Thyroid gland (tissue), 4 donors: ENCODE measurements at regions not wholly inside any gene's neighbourhood (a gene's known extent, or its start where the extent isn't known, plus 50 kb on each side); places are given as distances from the start of the nearest gene placed in this dataset.

ENCODE experiments used
- POLR2A ChIP-seq, 2 donors: fragments of 450-650 bp; IDR thresholded peaks; one replicate each; pipeline ENCODE4 v1.6.1; 2017; ENCODE audit warnings: antibody characterized with exemption in 2 of 2, mild to moderate bottlenecking in 2 of 2, moderate library complexity in 1 of 2
- TF ChIP-seq, protein P1 (sequence below), 6 experiments: fragments of 200-600 bp in 3 of 6; fragments of 450-650 bp in 3 of 6; sonication (generic) in 3 of 6; IDR thresholded peaks; one replicate each; pipeline ENCODE4 v1.5.1; 2016 to 2019; ENCODE audit warnings: antibody characterized with exemption in 6 of 6, mild to moderate bottlenecking in 2 of 6, inconsistent platforms in 1 of 6, moderate library complexity in 1 of 6

DNA sequence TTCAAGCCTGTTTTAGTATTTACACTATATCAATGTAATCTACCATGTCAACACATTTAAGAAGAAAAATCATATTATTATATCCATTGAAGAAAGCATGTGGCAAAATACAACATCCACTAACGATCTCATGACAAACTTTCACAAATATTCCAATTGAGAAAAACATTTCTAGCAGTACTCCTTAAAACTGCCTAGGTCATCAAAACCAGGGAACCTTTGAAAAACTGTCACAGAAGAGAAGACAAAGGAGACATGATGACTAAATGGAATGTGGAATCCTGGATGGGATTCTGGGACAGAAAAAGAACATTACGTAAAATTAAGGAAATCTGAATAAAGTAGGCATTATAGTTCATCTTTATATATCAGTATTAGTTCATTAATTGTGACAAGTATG is 1091.3 kb upstream of the CDH6 start:
- TF ChIP-seq, protein P1, sequence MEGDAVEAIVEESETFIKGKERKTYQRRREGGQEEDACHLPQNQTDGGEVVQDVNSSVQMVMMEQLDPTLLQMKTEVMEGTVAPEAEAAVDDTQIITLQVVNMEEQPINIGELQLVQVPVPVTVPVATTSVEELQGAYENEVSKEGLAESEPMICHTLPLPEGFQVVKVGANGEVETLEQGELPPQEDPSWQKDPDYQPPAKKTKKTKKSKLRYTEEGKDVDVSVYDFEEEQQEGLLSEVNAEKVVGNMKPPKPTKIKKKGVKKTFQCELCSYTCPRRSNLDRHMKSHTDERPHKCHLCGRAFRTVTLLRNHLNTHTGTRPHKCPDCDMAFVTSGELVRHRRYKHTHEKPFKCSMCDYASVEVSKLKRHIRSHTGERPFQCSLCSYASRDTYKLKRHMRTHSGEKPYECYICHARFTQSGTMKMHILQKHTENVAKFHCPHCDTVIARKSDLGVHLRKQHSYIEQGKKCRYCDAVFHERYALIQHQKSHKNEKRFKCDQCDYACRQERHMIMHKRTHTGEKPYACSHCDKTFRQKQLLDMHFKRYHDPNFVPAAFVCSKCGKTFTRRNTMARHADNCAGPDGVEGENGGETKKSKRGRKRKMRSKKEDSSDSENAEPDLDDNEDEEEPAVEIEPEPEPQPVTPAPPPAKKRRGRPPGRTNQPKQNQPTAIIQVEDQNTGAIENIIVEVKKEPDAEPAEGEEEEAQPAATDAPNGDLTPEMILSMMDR (IDR thresholded peaks at IDR 0.05) = no peak
- no peak for TF ChIP-seq POLR2A (IDR thresholded peaks at IDR 0.05)
